ENCODE measurements at regions not wholly inside any gene's neighbourhood (a gene's known extent, or its start where the extent isn't known, plus 50 kb on each side); places are given as distances from the start of the nearest gene placed in this dataset.

DNA sequence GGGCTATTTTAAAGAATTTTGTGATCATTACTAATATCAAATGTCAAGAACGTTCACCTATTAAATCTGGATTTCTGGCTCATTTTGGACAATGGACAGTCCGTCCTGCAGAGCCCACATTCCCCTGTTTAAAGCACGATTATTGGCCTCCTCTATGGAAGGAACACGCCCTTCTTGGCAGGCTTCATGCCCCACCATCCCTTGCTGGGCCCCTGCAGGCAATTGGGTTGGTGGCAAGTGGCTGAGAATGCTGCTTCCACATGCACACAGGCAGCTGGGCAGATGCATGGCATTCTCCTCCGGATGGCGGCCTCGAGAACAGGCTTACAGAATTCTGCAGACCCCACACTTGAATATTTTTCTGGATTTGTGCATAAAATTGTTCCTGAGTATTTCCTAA lies 305.8 kb upstream of the MKI67 start:
- no peak overlapping the region for H3K4me2 ChIP-seq (ENCODE audit: low read depth, low read length, poor library complexity, severe bottlenecking)
- DNase-seq, result no peak

GRCh38 chr10:128432423-128432822 lies 306.2 kb upstream of the MKI67 start:
- Histone ChIP-seq H3K4me2 (ENCODE audit: low read depth, low read length, poor library complexity, severe bottlenecking) (no peak overlapping the region), H3K27me3 (ENCODE audit: low read length) (no peaks in the 10 kb centered on the region), H3K4me3 (ENCODE audit: low read length) (no peak overlapping the region), H3K36me3 (ENCODE audit: insufficient read depth, low read length) (no peaks in the 10 kb centered on the region), H2AFZ (ENCODE audit: low read length) (no peak overlapping the region), H4K20me1 (ENCODE audit: insufficient read depth, low read depth, low read length) (no peaks in the 10 kb centered on the region), H3K4me1 (ENCODE audit: low read length) (no peaks in the 10 kb centered on the region), H3K27ac (ENCODE audit: low read length) (no peak overlapping the region), H3K9ac (ENCODE audit: low read length) (no peak overlapping the region), H3K9me2 (replicated peaks; ENCODE audit: insufficient read depth, low read length) (no peaks in the 10 kb centered on the region), H3K9me3 (ENCODE audit: low read length) (no peaks in the 10 kb centered on the region), H3K79me2 (ENCODE audit: low read length) (no peaks in the 10 kb centered on the region)
- no peak for DNase-seq

More for the DNA sequence above, 305.8 kb upstream of the MKI67 start:
- H3K9ac ChIP-seq (ENCODE audit: low read length), result no peak overlapping the region
- H3K4me1 ChIP-seq (ENCODE audit: low read length), result no peaks in the 10 kb centered on the region
- no peaks in the 10 kb centered on the region for H4K20me1 ChIP-seq (ENCODE audit: insufficient read depth, low read depth, low read length)
- no peaks in the 10 kb centered on the region for H3K27me3 ChIP-seq (ENCODE audit: low read length)
- H3K36me3 ChIP-seq (ENCODE audit: insufficient read depth, low read length), result no peaks in the 10 kb centered on the region
- H3K79me2 ChIP-seq (ENCODE audit: low read length), result no peaks in the 10 kb centered on the region
- H3K9me2 ChIP-seq (replicated peaks; ENCODE audit: insufficient read depth, low read length), result no peaks in the 10 kb centered on the region
- no peak overlapping the region for H3K27ac ChIP-seq (ENCODE audit: low read length)
- H3K9me3 ChIP-seq (ENCODE audit: low read length), result no peaks in the 10 kb centered on the region
- H2AFZ ChIP-seq (ENCODE audit: low read length), result no peak overlapping the region
- no peak overlapping the region for H3K4me3 ChIP-seq (ENCODE audit: low read length)

DNA sequence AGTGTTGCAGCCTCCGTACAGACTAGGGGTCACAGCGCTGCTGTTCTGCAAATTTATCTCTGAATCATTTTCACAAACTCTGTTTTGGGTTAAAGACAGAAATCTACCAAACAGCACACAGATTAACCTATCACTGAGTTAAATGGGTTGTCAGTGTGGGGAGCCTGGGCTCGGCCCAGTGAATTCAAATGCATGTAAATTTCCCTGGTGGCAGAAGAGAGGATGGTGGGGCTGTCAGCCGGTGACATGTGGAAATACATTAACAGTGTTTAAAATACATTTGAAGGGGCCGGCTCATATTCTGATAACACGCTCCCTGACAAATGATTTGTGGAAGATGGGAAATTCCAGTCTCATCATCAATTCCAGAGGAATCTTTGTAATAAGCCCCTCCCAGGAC lies 309.6 kb upstream of the MKI67 start:
- Histone ChIP-seq H3K9ac (ENCODE audit: low read length) (no peak overlapping the region), H3K4me2 (ENCODE audit: low read depth, low read length, poor library complexity, severe bottlenecking) (no peak overlapping the region), H3K4me1 (ENCODE audit: low read length) (no peaks in the 10 kb centered on the region), H3K27me3 (ENCODE audit: low read length) (no peaks in the 10 kb centered on the region), H2AFZ (ENCODE audit: low read length) (no peak overlapping the region), H4K20me1 (ENCODE audit: insufficient read depth, low read depth, low read length) (no peaks in the 10 kb centered on the region), H3K36me3 (ENCODE audit: insufficient read depth, low read length) (no peaks in the 10 kb centered on the region), H3K4me3 (ENCODE audit: low read length) (no peak overlapping the region), H3K9me3 (ENCODE audit: low read length) (no peaks in the 10 kb centered on the region), H3K27ac (ENCODE audit: low read length) (no peak overlapping the region), H3K79me2 (ENCODE audit: low read length) (no peaks in the 10 kb centered on the region), H3K9me2 (replicated peaks; ENCODE audit: insufficient read depth, low read length) (no peaks in the 10 kb centered on the region)
- no peak for DNase-seq

- no peaks in the 10 kb centered on the region for H3K79me2 ChIP-seq (ENCODE audit: low read length)
- H4K20me1 ChIP-seq (ENCODE audit: insufficient read depth, low read depth, low read length), result no peaks in the 10 kb centered on the region
- H3K4me2 ChIP-seq (ENCODE audit: low read depth, low read length, poor library complexity, severe bottlenecking), result no peak overlapping the region
- no peaks in the 10 kb centered on the region for H3K9me2 ChIP-seq (replicated peaks; ENCODE audit: insufficient read depth, low read length)
- H2AFZ ChIP-seq (ENCODE audit: low read length), result no peak overlapping the region
- no peaks in the 10 kb centered on the region for H3K27me3 ChIP-seq (ENCODE audit: low read length)
- H3K4me1 ChIP-seq (ENCODE audit: low read length), result no peaks in the 10 kb centered on the region
- DNase-seq, result no peak
- no peaks in the 10 kb centered on the region for H3K9me3 ChIP-seq (ENCODE audit: low read length)
- no peak overlapping the region for H3K27ac ChIP-seq (ENCODE audit: low read length)
- H3K9ac ChIP-seq (ENCODE audit: low read length), result no peak overlapping the region
- no peak overlapping the region for H3K4me3 ChIP-seq (ENCODE audit: low read length)
- no peaks in the 10 kb centered on the region for H3K36me3 ChIP-seq (ENCODE audit: insufficient read depth, low read length)
Observed at GRCh38 chr10:128437786-128438345, 311.6 kb upstream of the MKI67 start.

GRCh38 chr10:128438417-128439063 lies 312.3 kb upstream of the MKI67 start:
- Histone ChIP-seq H3K79me2 (ENCODE audit: low read length) (no peaks in the 10 kb centered on the region), H3K4me1 (ENCODE audit: low read length) (no peaks in the 10 kb centered on the region), H3K4me2 (ENCODE audit: low read depth, low read length, poor library complexity, severe bottlenecking) (no peak overlapping the region), H4K20me1 (ENCODE audit: insufficient read depth, low read depth, low read length) (no peaks in the 10 kb centered on the region), H2AFZ (ENCODE audit: low read length) (no peak overlapping the region), H3K36me3 (ENCODE audit: insufficient read depth, low read length) (no peaks in the 10 kb centered on the region), H3K27ac (ENCODE audit: low read length) (no peak overlapping the region), H3K9ac (ENCODE audit: low read length) (no peak overlapping the region), H3K4me3 (ENCODE audit: low read length) (no peak overlapping the region), H3K9me2 (replicated peaks; ENCODE audit: insufficient read depth, low read length) (no peaks in the 10 kb centered on the region), H3K9me3 (ENCODE audit: low read length) (no peaks in the 10 kb centered on the region), H3K27me3 (ENCODE audit: low read length) (no peaks in the 10 kb centered on the region)
- no peak for DNase-seq

- H3K27ac ChIP-seq (ENCODE audit: low read length), result no peak overlapping the region
- no peak overlapping the region for H2AFZ ChIP-seq (ENCODE audit: low read length)
- no peak overlapping the region for H3K4me2 ChIP-seq (ENCODE audit: low read depth, low read length, poor library complexity, severe bottlenecking)
- H3K9ac ChIP-seq (ENCODE audit: low read length), result no peak overlapping the region
- no peaks in the 10 kb centered on the region for H3K9me3 ChIP-seq (ENCODE audit: low read length)
- no peaks in the 10 kb centered on the region for H3K36me3 ChIP-seq (ENCODE audit: insufficient read depth, low read length)
- no peaks in the 10 kb centered on the region for H4K20me1 ChIP-seq (ENCODE audit: insufficient read depth, low read depth, low read length)
- H3K4me1 ChIP-seq (ENCODE audit: low read length), result no peaks in the 10 kb centered on the region
- H3K27me3 ChIP-seq (ENCODE audit: low read length), result no peaks in the 10 kb centered on the region
- no peak for DNase-seq
- no peaks in the 10 kb centered on the region for H3K9me2 ChIP-seq (replicated peaks; ENCODE audit: insufficient read depth, low read length)
- no peaks in the 10 kb centered on the region for H3K79me2 ChIP-seq (ENCODE audit: low read length)
- no peak overlapping the region for H3K4me3 ChIP-seq (ENCODE audit: low read length)
Observed at GRCh38 chr10:128440513-128441160, 314.4 kb upstream of the MKI67 start.

GRCh38 chr10:128443925-128444518 lies 317.8 kb upstream of the MKI67 start:
- no peaks in the 10 kb centered on the region for H3K4me1 ChIP-seq (ENCODE audit: low read length)
- H2AFZ ChIP-seq (ENCODE audit: low read length), result no peak overlapping the region
- no peak overlapping the region for H3K9ac ChIP-seq (ENCODE audit: low read length)
- no peak overlapping the region for H3K27ac ChIP-seq (ENCODE audit: low read length)
- no peaks in the 10 kb centered on the region for H4K20me1 ChIP-seq (ENCODE audit: insufficient read depth, low read depth, low read length)
- no peaks in the 10 kb centered on the region for H3K79me2 ChIP-seq (ENCODE audit: low read length)
- no peaks in the 10 kb centered on the region for H3K9me2 ChIP-seq (replicated peaks; ENCODE audit: insufficient read depth, low read length)
- no peak for DNase-seq
- no peaks in the 10 kb centered on the region for H3K27me3 ChIP-seq (ENCODE audit: low read length)
- H3K9me3 ChIP-seq (ENCODE audit: low read length), result no peaks in the 10 kb centered on the region
- H3K4me3 ChIP-seq (ENCODE audit: low read length), result no peak overlapping the region
- H3K4me2 ChIP-seq (ENCODE audit: low read depth, low read length, poor library complexity, severe bottlenecking), result no peak overlapping the region
- H3K36me3 ChIP-seq (ENCODE audit: insufficient read depth, low read length), result no peaks in the 10 kb centered on the region

- H3K27ac ChIP-seq (ENCODE audit: low read length), result no peak overlapping the region
- no peaks in the 10 kb centered on the region for H4K20me1 ChIP-seq (ENCODE audit: insufficient read depth, low read depth, low read length)
- H3K79me2 ChIP-seq (ENCODE audit: low read length), result no peaks in the 10 kb centered on the region
- no peaks in the 10 kb centered on the region for H3K36me3 ChIP-seq (ENCODE audit: insufficient read depth, low read length)
- H3K9ac ChIP-seq (ENCODE audit: low read length), result no peak overlapping the region
- DNase-seq, result no peak
- no peak overlapping the region for H3K4me3 ChIP-seq (ENCODE audit: low read length)
- H3K4me1 ChIP-seq (ENCODE audit: low read length), result no peaks in the 10 kb centered on the region
- no peaks in the 10 kb centered on the region for H3K9me3 ChIP-seq (ENCODE audit: low read length)
- H3K27me3 ChIP-seq (ENCODE audit: low read length), result no peaks in the 10 kb centered on the region
- no peaks in the 10 kb centered on the region for H3K9me2 ChIP-seq (replicated peaks; ENCODE audit: insufficient read depth, low read length)
- no peak overlapping the region for H3K4me2 ChIP-seq (ENCODE audit: low read depth, low read length, poor library complexity, severe bottlenecking)
- H2AFZ ChIP-seq (ENCODE audit: low read length), result no peak overlapping the region
Observed at GRCh38 chr10:128448796-128449195, 322.6 kb upstream of the MKI67 start.
